Stimulated activated CD8-positive, alpha-beta memory T cell treated with anti-CD3 and anti-CD28 coated beads, Interleukin-12 subunit alpha, Interleukin-12 subunit beta, amount 100 ng/mL, for 1 hour (primary cell): ENCODE measurements at regions not wholly inside any gene's neighbourhood (a gene's known extent, or its start where the extent isn't known, plus 50 kb on each side); places are given as distances from the start of the nearest gene placed in this dataset.

Experiments
- DNase-seq: peaks from one replicate; pipeline ENCODE4 v3.0.0-alpha.2; 2020; ENCODE audit warnings: low read depth

DNA sequence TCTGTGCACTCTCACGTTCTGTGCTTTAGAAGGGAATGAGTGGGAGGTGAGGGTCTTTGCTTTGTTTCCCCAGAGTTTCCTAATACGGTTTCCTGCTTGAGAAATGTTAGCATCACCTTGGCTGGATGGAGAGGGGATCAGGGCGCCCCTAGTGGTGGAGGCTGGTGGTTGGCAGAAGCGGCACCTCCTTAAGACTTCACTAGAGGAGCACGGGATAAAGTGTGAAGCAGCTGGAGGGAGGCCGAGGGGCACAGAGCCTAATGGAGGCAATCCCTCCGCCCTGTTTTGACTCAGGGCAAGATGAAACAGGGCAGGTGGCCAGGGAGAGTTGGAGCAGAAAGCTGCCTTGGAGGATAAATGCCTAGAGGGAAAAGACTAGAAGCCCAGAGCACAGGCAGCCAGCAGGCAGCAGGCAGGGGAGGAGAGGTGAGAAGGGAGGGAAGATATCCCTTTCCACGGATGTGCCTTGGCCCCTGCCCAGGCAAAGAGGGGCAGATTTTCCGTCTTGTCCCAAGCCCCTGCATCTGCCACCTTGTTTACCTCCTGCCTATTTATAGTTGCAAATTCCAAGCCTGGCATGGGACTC is 56.0 kb upstream of the BTRC start:
- peak; percentile 55 for DNase-seq

DNA sequence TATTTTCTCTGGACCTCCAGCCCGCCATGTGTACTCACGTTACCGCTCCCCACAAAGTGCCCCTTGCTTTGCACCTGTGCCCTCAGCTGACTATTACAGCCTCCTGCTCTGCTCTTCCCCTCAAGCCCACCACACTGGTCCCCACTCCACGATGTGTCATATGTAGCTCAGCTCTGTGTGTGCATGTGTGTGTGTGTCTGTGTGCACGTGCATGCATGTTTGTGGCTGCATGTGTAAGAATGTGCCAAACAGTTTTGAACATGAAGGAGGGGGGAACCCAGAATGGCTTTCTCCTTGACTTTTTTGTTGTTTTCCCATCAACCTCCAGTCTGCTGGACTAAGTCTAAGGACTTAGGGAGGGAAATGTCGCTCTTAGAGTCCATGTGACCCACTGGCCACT is 54.8 kb upstream of the BTRC start:
- no peak for DNase-seq

- no peak for DNase-seq
Observed at GRCh38 chr10:101301111-101301731, 52.7 kb upstream of the BTRC start.

DNA sequence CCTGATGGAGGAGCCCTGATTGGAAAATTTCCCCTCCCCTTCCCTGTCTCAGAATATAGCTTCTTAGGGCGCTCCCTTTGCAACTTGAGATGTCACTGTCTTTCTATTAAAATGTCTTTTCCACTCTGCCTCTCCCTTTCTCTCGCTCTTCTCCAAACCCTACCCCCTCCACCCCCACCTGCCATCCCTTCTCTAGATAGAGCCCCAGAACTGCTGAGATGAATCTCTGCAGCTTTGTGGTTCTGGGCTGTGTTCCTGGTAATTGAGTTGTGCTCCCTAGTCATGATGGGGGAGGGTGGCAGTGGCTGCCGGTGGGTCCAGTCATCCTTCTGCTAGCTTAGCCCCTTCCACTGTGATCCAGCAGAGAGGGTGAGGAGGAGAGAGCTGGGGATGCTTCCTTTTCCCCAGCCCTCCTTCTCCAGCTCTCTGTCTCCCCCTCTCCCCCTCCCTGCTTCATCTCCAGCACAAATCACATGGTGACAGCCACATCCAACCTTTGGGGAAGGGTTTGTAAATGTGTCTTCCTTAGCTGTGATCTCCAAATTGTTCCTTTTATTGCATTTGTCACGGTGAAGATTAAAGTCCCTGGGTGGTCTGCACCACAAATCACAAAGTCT is 50.8 kb upstream of the BTRC start:
- DNase-seq = no peak
